ENCODE measurements at regions not wholly inside any gene's neighbourhood (a gene's known extent, or its start where the extent isn't known, plus 50 kb on each side); places are given as distances from the start of the nearest gene placed in this dataset.

GRCh38 chr11:19342036-19342435 is 101.3 kb upstream of the E2F8 start:
- peaks cover 0 to 52% of the 10 kb centered on the region in 2 donors for H3K27me3 ChIP-seq
- H3K36me3 ChIP-seq = no peaks in the 10 kb centered on the region
- no peak for DNase-seq
- H3K4me3 ChIP-seq = no peak overlapping the region
- TF ChIP-seq, protein P1, sequence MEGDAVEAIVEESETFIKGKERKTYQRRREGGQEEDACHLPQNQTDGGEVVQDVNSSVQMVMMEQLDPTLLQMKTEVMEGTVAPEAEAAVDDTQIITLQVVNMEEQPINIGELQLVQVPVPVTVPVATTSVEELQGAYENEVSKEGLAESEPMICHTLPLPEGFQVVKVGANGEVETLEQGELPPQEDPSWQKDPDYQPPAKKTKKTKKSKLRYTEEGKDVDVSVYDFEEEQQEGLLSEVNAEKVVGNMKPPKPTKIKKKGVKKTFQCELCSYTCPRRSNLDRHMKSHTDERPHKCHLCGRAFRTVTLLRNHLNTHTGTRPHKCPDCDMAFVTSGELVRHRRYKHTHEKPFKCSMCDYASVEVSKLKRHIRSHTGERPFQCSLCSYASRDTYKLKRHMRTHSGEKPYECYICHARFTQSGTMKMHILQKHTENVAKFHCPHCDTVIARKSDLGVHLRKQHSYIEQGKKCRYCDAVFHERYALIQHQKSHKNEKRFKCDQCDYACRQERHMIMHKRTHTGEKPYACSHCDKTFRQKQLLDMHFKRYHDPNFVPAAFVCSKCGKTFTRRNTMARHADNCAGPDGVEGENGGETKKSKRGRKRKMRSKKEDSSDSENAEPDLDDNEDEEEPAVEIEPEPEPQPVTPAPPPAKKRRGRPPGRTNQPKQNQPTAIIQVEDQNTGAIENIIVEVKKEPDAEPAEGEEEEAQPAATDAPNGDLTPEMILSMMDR (IDR thresholded peaks at IDR 0.05) = no peak
- intact Hi-C loops (cut with DNase I; ENCODE audit: low total_unique reads) = no loop called here
- peaks cover 0 to 23% (median 19%) of the 10 kb centered on the region in 4 donors for H3K4me1 ChIP-seq
- H3K27ac ChIP-seq = no peak overlapping the region
- H3K9me3 ChIP-seq = no peaks in the 10 kb centered on the region

DNA sequence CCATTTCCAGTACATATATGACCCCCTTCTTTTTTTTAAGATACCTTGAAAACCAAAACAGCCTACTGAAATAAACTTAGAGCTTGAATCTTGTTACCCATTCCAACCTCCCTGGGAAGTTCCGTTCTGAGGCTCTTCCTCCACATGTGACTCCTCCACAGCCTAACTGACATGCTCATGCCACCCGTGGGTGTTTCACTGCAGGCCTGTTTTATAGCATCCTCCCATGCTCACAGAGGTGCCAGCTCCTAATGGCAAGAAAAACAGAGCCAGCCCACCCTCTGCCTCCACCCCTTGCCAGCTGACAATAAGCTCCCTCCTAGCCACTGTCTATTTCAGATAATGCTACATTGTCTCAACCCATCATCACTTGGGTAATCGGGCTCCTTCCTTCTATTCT is 97.6 kb upstream of the E2F8 start:
- TF ChIP-seq, protein P1 (IDR thresholded peaks at IDR 0.05) = no peak
- no peak for DNase-seq
- Histone ChIP-seq H3K4me1 (no peaks in the 10 kb centered on the region), H3K36me3 (no peaks in the 10 kb centered on the region), H3K9me3 (no peaks in the 10 kb centered on the region), H3K4me3 (no peak overlapping the region), H3K27me3 (peaks cover 0 to 30% of the 10 kb centered on the region in 2 donors), H3K27ac (no peak overlapping the region)
- intact Hi-C loops (cut with DNase I; ENCODE audit: low total_unique reads) = no loop called here

DNA sequence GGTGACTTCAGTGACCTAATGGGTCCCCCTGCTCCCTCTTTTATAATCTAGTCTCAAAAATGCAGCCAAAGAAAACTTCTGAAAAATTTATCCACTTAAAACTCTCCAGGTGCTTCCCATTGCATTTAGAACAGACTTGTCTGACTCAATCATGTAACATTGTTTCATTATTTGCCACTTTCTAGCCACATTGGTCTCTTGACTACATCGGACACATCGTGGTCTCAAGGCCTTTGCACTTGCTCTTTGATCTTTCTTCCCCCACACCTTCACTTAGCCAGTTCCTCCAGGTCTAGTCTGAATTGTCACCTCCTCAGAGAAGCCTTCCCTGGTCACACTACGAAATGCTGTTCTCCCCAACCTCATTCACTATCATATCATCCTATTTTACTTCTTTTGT is 97.0 kb upstream of the E2F8 start:
- TF ChIP-seq, protein P1 (IDR thresholded peaks at IDR 0.05) = no peak
- DNase-seq = no peak
- Histone ChIP-seq H3K27me3 (peaks cover 0 to 27% of the 10 kb centered on the region in 2 donors), H3K36me3 (no peaks in the 10 kb centered on the region), H3K9me3 (no peaks in the 10 kb centered on the region), H3K4me1 (no peaks in the 10 kb centered on the region), H3K4me3 (no peak overlapping the region), H3K27ac (no peak overlapping the region)
- intact Hi-C loops (cut with DNase I; ENCODE audit: low total_unique reads) = no loop called here

- intact Hi-C loops (cut with DNase I; ENCODE audit: low total_unique reads) = no loop called here
- Histone ChIP-seq H3K4me1 (no peaks in the 10 kb centered on the region), H3K4me3 (no peak overlapping the region), H3K9me3 (no peaks in the 10 kb centered on the region), H3K36me3 (no peaks in the 10 kb centered on the region), H3K27ac (no peak overlapping the region), H3K27me3 (peaks cover 0 to 26% of the 10 kb centered on the region in 2 donors)
- TF ChIP-seq, protein P1 (IDR thresholded peaks at IDR 0.05) = no peak
- DNase-seq = no peak
These were observed 95.6 kb upstream of the E2F8 start for GRCh38 chr11:19336331-19336730.

- Histone ChIP-seq H3K27me3 (peaks cover 0 to 24% of the 10 kb centered on the region in 2 donors), H3K36me3 (no peaks in the 10 kb centered on the region), H3K9me3 (no peaks in the 10 kb centered on the region), H3K4me3 (no peak overlapping the region), H3K27ac (no peak overlapping the region), H3K4me1 (no peaks in the 10 kb centered on the region)
- intact Hi-C loops (cut with DNase I; ENCODE audit: low total_unique reads) = no loop called here
- DNase-seq = no peak
- TF ChIP-seq, protein P1 (IDR thresholded peaks at IDR 0.05) = no peak
These were observed 91.7 kb upstream of the E2F8 start for GRCh38 chr11:19332476-19332875.

- Histone ChIP-seq H3K27ac (no peak overlapping the region), H3K36me3 (no peaks in the 10 kb centered on the region), H3K9me3 (no peaks in the 10 kb centered on the region), H3K4me1 (no peaks in the 10 kb centered on the region), H3K4me3 (no peak overlapping the region), H3K27me3 (peaks cover 0 to 11% of the 10 kb centered on the region in 2 donors)
- TF ChIP-seq, protein P1 (IDR thresholded peaks at IDR 0.05) = no peak
- DNase-seq = no peak
- intact Hi-C loops (cut with DNase I; ENCODE audit: low total_unique reads) = no loop called here
These were observed 89.7 kb upstream of the E2F8 start for GRCh38 chr11:19330416-19330815.

Measured in tibial artery (tissue), 4 donors.